Spleen (tissue), 7 donors: ENCODE measurements at regions not wholly inside any gene's neighbourhood (a gene's known extent, or its start where the extent isn't known, plus 50 kb on each side); places are given as distances from the start of the nearest gene placed in this dataset.

Source experiments
- CTCF ChIP-seq, 11 experiments: fragments of 200-600 bp in 7 of 11; fragments of 450-650 bp in 4 of 11; sonication (generic) in 4 of 11; IDR thresholded peaks in 8 of 11; conservative IDR thresholded peaks in 3 of 11; 1 replicate in 7 of 11; 2 replicates in 4 of 11; pipeline versions ENCODE4 v1.4.0 to v1.8.0; 2016 to 2021; ENCODE audit warnings: antibody characterized with exemption in 11 of 11, inconsistent platforms in 4 of 11, mild to moderate bottlenecking in 1 of 11
- POLR2A ChIP-seq, 3 donors: fragments of 450-650 bp; IDR thresholded peaks; one replicate each; pipeline ENCODE4 v1.5.1; 2017; ENCODE audit warnings: antibody characterized with exemption in 3 of 3, mild to moderate bottlenecking in 1 of 3
- POLR2AphosphoS5 ChIP-seq, 3 donors: sonication (generic); formaldehyde crosslinking; IDR thresholded peaks; one replicate each; pipeline ENCODE4 v1.5.1; 2017; ENCODE audit warnings: antibody characterized with exemption in 3 of 3
- donor health status: DM: no; HTN: no; CAD: no; lungs with moderate emphysema.
- donor health status: DM: no; HTN: no; CAD: no.
- donor health status: DM: no; HTN: no; CAD: no.

GRCh38 chr13:42400188-42400833 lies 128.4 kb downstream of the AKAP11 start:
- TF ChIP-seq CTCF (IDR thresholded peaks at IDR 0.05 in 8 of 11, conservative IDR thresholded peaks at IDR 0.05 in 3 of 11) = no peak
- no peak for TF ChIP-seq POLR2AphosphoS5 (IDR thresholded peaks at IDR 0.05)
- TF ChIP-seq POLR2A (IDR thresholded peaks at IDR 0.05) = no peak
